NK-92 (cell line): ENCODE measurements at regions not wholly inside any gene's neighbourhood (a gene's known extent, or its start where the extent isn't known, plus 50 kb on each side); places are given as distances from the start of the nearest gene placed in this dataset.
"Not testable (repeated sequence)": the region's sequence is repeated elsewhere in the genome, so short reads cannot be mapped to it uniquely, and the experiment has no call there.

Experiments used
- DNase-seq: peaks from one replicate; lab custom pipeline; 2025; ENCODE audit not compliant: unreplicated experiment; lab: John Stamatoyannopoulos, UW

DNA sequence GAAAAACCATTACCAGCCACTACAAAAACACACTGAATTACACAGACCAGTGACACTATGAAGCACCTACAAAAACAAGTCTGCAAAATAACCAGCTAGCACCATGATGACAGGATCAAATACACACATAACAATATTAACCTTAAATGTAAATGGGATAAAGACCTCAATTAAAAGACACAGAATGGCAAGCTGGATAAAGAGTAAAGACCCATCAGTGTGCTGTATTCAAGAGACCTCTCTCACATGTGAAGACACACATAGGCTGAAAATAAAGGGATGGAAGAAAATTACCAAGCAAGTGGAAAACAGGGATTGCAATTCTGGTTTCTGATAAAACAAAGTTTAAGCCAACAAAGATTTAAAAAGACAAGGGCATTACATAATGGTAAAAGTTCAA is 482.7 kb upstream of the MCTP2 start:
- no peak for DNase-seq

DNA sequence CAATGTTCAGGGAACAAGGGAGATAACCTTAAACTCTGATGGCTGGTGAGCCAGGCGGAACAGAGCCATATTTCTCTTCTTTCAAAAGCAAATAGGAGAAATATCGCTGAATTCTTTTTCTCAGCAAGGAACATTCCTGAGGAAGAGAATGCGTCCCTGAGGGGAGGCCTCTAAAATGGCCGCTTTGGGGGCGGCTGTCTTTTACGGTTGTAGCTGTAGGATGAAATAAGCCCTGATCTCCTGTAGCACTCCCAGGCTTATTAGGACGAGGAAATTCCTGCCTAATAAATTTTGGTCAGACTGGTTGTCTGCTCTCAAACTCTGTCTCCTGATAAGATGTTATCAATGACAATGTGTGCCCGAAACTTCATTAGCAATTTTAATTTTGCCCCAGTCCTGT is 496.4 kb upstream of the MCTP2 start:
- not testable (repeated sequence) for DNase-seq

DNA sequence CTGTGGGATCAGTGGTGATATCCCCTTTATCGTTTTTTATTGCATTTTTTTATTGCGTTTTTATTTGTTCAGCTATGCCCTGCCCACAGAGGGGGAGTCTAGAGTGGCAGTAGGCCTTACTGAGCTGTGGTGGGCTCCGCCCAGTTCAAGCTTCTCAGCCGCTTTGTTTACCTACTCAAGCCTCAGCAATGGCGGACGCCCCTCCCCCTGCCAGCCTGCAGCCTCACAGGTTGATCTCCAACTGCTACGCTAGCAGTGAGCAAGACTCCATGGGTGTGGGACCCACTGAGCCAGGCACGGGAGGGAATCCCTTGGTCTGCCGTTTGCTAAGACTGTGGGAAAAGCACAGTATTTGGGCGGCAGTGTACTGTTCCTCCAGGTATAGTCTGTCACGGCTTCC is 500.6 kb upstream of the MCTP2 start:
- DNase-seq = no peak

DNA sequence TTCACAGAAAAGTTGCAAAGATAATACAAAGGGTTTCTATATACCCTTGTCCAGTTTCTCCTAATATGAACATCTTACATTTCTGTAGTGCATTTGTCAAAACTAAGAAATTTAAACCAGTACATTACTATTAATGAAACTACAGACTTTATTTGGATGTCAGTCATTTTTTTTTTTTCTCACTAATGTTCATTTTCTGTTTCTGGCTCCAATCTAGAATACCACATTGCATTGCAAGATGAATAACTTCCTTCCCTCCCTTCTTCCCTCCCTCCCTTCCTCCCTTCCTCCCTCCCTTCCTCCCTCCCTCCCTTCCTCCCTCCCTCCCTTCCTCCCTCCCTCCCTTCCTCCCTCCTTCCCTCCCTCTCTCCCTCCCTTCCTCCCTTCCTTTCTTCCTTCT is 509.2 kb upstream of the MCTP2 start:
- no peak for DNase-seq

DNA sequence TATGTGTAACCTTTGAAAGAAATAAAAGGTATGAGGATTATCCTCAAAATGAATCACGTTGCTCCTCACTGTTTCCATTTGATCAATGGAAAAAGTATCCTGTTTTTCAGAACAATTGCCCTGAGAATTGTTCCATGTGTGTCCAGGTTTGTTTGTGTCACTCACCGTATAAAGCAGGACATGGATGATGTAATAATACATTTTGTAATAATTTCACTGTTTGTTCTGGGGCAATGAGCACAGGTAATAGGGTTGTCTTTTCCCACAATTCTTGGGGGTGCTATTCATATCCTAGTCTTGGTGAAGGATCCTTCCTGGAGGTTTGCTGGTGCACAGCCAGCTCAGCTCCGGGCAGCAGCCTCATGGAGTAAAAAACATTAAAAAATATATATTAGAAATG is 510.8 kb upstream of the MCTP2 start:
- DNase-seq = no peak

DNA sequence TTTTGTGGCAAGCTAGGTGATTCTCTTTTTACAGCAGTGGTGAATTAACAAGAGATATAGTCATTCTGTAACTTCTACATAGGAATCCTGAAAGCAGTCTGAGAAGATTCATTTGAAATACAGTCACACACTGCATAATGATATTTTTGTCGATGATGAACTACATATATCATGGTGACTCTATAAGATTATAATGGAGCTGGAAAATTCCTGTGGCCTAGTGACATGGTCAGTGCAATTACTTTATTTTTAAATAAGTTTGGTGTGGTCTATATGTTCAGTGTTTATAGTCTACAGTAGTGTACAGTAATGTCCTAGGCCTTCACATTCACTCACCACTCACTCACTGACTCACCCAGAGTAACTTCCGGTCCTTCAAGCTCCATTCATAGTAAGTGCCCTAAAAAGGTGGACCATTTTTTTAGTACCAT is 511.4 kb upstream of the MCTP2 start:
- no peak for DNase-seq

DNA sequence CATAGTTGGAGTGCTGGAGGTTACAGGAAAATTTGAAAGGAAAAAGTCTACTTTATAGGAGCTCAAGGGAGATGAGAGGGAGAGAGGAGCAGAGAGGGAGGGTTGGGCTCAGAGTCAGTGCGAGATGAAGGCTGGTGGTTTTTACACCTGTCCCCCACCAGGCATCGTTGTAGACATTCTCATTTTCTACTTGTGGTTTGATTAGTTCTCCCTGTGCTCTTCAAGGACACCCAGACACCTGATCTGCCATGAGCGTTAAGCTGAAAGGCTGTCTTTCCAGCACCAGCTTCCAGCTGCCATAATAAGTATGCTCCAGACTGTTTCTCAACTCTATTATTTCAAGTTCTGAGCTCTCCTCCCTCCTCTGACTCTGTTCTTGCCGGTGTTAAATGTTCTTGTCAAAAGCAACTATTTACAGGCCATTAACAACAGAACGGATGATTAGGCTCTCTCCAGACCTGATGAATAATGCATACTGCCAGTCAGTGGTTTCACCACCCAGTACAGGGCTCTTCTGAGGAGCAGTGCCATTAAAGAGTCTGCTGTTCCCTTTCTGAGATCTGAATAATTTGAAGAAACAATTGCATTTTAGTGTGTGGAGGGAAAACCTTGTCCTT is 514.6 kb upstream of the MCTP2 start:
- DNase-seq = no peak

DNA sequence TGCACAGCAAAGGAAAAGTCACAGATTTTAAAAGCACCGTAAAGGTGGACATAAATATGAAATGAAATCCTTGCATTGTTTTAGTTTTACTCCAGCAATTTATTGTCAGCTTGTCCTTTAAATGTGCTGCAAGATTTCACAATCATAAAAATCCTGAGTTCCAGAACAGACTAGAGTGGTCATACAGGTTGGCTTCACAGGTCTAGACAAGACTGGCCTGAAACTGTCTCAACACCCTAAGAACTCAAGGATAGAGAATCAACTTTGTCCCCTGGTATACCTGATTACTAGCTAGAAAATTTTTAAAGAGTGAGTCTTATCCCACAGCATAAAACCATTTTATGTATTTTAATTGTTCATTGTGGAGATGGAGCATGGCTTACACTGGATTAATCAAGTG is 521.7 kb upstream of the MCTP2 start:
- DNase-seq = no peak

DNA sequence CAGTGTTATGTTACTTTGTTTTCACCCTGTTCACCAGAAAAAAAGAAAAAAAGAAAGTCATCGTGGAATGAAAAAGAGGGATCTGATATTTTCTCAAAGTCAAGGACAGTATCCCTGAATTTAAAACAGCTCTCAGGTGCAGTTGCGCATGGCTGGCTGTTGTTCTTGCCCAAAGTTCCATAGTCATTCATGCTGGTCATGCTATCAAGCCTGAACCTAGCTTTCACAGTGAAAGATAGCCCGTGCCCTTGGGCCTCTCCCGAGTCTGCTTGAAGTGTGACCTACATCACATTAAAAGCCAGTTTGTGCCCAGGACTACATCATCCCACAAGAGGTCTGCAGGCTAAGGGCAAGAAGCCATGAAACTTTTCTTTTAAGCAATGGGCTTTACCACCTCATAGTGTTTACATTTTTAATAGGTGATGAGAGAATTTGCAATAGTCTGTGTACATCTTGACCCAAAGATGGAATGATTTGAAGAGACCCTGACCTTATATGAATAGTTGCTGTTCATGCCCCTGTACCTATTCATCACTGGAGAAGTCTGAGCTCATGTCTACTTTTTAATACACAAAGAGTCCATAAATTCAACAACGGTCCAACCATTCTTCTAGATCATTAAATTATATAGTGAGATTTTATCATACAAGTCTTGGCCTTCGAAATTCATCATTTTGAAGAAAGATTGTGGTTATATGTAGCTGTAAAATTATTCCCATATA is 522.5 kb upstream of the MCTP2 start:
- DNase-seq = no peak

DNA sequence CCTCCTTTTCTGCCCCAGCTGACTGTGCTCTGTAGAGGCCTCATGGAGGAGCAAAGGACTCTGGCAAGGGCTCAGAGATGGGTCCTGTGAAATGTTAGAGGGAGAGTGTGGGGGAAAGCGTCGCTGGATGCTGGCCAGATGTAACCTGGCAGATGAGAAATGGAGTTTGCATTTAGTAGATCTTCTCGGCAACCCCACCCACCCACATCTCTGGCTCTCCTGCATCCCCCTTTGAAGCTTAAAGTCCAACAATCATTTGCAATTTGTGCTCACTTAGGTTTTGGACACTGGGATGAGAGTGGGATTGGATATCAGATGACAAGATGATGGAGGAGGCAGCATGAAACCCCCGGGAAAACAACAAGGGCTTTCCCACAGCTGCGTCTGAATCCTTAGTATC is 523.6 kb upstream of the MCTP2 start:
- DNase-seq = no peak

DNA sequence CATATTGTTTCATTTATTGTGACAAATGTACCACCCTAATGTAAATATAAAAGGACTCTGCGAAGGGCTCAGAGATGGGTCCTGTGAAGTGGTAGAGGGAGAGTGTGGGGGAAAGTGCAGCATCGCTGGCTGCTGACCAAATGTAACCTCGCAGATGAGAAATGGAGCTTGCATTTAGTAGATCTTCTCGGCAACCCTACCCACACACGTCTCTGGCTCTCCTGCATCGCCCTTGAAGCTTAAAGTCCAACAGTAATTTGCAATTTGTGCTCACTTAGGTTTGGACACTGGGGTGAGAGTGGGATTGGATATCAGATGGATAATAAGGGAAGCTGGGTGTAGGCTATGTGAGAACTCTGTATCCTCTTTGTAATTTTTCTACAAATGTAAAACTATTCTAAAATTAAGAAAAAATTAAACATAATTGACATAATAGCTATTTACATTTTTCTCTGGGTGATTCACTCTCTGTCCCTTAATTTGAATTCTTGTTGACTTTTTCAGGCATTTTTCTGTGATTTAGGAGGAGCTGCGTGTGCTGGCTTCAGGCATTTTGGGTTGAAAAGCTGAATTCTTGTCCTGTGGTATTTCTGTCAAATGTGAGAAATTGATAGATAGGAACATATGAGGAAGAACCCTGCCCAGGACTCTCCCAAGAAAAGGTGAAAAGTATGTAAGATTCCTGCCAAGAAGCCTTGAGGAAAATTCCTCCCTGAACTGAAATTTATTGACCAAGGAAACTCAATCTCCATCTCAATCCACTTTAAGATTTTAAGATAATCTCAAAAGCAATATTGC is 524.7 kb upstream of the MCTP2 start:
- DNase-seq = no peak

DNA sequence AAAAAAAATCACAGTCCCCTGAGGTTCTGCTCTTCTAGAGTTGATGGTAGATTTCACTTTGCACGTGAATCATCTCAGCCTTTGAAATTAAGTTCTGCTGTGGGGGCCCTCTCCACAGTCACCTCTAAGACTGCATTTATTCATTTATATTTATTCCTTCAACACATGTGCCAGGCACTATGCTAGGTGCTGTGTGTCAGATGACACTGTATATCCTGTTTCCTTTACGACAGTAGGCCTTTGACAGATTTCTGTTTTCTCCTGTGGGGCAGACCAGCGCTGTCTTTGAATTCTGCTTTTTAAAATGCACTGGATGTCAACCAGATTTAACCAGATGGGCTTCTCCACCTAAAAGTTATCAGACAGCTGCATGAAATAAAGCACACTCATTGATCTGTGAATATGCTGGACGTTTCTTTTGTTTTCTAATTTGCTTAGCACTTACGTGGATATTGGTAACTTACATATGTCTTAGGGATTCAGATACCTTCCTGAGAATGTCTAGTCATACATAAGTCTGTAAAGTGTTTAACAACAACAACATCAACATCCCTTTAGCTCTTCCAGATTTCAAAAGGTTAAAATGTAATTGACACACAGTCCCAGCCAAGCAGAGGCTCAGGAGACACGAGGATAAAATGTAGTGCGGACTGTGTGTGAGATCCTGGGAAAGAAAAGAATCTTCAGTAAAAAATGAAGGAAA is 525.5 kb upstream of the MCTP2 start:
- no peak for DNase-seq

DNA sequence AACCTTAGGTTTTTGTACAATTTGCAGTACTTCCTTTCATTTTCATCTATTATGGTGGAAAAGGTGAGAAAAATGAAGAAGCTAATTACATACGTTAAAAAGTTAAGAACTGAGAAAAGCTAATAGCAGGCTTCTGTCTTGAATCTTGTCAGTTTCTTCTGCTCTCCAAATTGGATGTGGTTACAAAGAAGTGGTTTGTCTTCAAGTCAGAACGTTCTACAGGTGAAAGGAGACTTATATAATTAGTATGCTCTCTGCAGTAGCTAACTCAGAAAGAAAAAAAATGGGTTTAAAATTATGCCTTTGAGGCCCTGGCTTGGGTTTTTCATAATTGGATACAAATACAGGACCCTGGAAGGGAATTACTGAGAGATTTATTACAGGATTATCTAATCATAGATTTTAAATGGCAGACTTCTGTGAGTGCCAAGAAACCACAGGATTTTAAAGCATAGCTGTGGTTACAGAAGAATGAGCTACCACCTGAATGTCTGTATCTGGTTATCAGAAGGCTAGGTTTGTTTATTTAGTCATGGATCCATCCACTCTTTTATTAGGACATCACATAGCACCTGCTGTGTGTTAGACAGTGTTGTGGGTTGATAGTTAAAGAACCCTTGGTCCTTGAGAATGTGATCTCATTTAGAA is 528.1 kb upstream of the MCTP2 start:
- no peak for DNase-seq

DNA sequence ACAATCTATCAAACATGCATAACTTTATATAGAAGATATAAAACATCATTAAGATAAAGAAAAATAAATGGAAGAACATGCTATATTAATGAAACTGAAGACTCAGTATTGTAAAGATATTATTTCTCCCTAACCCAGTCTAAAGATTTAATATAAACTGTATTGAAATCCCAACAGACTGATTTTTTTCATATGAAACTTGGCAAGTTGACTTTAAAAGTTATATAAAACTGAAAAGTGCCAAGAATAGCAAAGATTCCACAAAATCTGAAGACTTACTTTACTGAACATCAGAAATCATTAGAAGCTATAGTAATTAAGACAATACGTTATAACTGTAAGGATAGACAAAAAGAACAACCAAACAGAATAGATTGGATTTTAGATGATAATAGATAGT is 531.3 kb upstream of the MCTP2 start:
- DNase-seq = no peak

DNA sequence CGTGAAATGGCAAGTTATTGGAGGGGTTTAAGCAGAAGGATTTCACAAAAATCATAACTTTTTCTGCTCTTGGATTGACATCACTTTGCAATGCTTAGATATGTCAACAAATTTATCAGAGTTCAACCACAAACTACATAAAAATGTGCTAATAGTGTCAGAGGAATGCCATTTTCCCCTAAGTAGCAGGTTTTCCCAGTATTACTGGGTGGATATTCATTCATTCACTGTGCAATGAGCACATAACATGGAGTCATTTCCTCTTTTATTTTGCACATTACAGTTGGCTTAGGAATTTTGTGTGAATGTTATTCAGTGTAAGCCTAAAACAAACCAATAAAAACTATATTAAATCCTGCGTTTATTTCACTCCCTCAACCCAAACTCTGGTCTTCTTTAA is 537.3 kb upstream of the MCTP2 start:
- no peak for DNase-seq

DNA sequence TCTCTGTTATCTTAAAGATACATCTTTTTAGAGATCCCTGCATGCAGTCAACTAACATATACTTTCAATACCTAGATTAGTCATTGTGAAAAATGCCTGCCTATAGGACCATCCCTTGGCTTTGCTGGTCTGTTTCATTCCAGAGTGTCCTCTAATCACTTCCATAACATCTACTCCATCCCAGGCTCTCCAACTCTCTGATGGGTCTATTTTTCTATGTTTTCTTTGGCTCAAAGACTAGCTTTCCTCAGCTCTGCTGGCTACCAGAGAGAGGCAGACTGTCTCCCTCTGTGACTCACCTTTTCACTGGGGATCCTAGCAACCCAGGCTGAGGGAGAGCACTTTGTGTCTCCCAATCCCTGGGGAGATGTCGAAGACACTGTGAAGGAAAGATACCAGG is 547.7 kb upstream of the MCTP2 start:
- DNase-seq = no peak

DNA sequence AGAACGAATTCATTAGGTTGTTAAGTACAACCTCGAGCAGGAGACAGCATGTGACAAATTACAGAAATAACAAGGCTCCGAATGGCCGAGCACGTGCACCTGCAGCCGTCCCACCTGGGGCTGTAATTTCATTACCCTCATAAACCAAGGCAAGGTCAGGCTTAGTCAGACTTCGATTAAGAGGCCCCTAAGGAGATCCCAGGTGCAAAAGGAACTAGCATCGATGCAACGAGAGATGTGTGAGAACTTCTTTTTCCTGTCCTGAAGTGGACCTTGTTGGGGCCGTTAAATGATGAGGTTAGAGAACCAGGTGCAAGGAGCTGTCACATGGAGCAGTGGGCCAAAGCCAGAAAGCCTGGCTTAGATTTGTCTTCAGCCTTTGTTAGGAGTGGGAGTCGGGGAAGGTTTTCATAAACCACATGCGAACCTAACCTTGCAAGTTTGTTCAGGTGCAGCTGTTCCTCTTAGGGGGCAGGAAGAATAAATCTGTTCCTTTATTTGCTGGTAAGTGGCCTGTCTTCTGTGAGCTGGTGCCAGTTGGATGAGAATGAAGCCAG is 559.9 kb upstream of the MCTP2 start:
- no peak for DNase-seq

DNA sequence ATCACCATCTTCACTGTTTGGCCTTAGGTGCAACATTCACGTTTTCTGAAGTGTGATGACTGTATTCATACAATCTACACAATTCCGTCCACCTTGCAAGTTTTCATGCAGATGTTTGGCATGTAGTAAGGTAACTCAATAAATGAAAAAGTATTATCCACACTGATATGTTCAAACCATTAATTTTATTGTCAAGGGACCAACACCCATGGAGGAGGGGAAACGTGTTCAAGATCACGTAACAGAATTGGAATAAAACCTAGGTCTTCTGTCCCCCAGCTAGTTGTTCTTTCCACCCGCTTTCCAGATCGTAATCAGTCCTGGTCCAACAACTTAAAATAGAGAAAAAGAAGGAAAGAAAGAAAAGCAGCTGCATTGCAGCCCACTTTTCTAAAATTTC is 560.4 kb upstream of the MCTP2 start:
- DNase-seq = no peak

DNA sequence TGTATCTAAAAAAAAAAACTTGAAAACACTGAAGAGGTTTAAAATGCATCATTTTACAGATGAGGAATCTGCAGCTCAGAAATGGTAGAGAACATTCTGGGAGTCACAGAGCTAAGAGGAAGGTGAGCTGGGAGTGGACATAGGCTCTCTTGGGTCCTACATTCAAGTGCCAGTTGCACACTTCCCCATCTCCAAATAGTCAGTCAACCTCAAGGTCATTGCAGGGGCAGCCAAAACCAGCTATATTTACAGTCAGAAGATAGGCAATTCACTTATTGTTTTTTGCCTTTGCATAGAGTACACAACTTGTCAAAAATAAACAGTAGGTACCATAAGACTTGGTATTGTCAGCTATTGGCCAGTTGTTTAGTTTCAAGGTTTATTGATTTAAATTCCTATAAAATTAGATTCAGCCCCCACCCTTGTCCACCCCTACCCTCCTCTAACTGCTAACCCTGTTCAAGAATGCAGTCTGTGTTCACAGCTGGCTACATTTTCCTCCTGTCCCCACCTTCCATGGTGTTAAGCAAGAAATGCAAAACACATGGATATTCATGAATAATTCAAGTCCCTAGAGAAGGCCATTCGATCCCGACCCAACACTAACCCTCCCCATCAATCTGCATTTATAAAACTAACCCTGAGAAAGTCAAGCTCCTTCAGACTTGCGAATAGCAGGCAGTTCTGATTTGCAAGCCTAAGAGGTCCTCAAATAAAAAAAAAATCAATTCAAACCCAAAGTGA is 567.0 kb upstream of the MCTP2 start:
- DNase-seq = no peak
